ENCODE measurements at regions not wholly inside any gene's neighbourhood (a gene's known extent, or its start where the extent isn't known, plus 50 kb on each side); places are given as distances from the start of the nearest gene placed in this dataset.

DNA sequence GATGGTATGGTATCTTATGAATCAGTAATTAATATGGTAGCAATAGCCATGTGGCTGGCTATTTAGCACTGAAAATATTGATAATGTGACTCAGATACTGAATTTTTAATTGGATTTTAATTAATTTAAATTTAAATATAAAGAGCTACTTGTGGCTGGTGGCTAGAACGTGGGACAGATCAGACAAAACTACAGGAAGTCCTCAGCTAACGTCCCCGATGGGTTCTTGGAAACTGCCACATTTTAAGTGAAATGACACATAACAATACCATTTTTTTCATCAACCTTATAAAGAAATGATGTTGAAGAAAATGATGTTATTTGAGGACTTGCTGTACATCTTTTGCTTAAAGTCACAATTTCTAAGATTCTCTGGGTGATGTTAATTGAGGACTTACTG is 138.1 kb upstream of the FLRT2 start:
- TF ChIP-seq POLR2A (IDR thresholded peaks at IDR 0.05; ENCODE audit: low read length) (no peak), GATA1 (IDR thresholded peaks at IDR 0.05; ENCODE audit: low read depth, low read length) (no peak)
- no peak for DNase-seq

DNA sequence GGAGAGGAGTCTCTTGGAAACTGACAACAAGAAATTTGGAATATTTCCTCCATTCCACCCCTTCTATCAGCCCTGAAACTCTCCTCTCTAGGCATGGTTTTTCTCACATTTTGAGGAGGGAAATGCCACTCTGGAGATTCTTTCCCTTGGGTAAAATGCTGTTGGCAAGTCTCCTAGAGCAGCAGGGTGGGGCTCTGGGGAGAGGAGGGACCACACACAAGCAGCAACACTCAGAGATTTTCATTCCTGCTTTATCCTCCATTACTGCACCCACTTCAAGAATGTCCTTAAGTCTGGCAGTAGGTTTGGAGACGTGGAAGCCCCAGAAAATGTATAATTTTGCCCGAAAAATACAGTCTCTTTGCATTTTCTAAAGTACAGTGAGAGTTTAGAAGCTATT is 130.8 kb upstream of the FLRT2 start:
- DNase-seq, result no peak
- TF ChIP-seq POLR2A (IDR thresholded peaks at IDR 0.05; ENCODE audit: low read length), result no peak
- no peak for TF ChIP-seq GATA1 (IDR thresholded peaks at IDR 0.05; ENCODE audit: low read depth, low read length)

- DNase-seq, result no peak
- no peak for TF ChIP-seq GATA1 (IDR thresholded peaks at IDR 0.05; ENCODE audit: low read depth, low read length)
- TF ChIP-seq POLR2A (IDR thresholded peaks at IDR 0.05; ENCODE audit: low read length), result no peak
Observed at GRCh38 chr14:85400678-85401077, 129.3 kb upstream of the FLRT2 start.

- TF ChIP-seq GATA1 (IDR thresholded peaks at IDR 0.05; ENCODE audit: low read depth, low read length) (no peak), POLR2A (IDR thresholded peaks at IDR 0.05; ENCODE audit: low read length) (no peak)
- no peak for DNase-seq
Observed at GRCh38 chr14:85401384-85401783, 128.6 kb upstream of the FLRT2 start.

- no peak for DNase-seq
Observed at GRCh38 chr14:85402569-85403162, 127.3 kb upstream of the FLRT2 start.

GRCh38 chr14:85409481-85410210 is 120.3 kb upstream of the FLRT2 start:
- TF ChIP-seq POLR2A (IDR thresholded peaks at IDR 0.05; ENCODE audit: low read length) (no peak), GATA1 (IDR thresholded peaks at IDR 0.05; ENCODE audit: low read depth, low read length) (no peak)
- DNase-seq, result no peak

More at GRCh38 chr14:85402569-85403162, 127.3 kb upstream of the FLRT2 start:
- TF ChIP-seq GATA1 (IDR thresholded peaks at IDR 0.05; ENCODE audit: low read depth, low read length) (no peak), POLR2A (IDR thresholded peaks at IDR 0.05; ENCODE audit: low read length) (no peak)

GRCh38 chr14:85412756-85413155 is 117.2 kb upstream of the FLRT2 start:
- TF ChIP-seq POLR2A (IDR thresholded peaks at IDR 0.05; ENCODE audit: low read length) (no peak), GATA1 (IDR thresholded peaks at IDR 0.05; ENCODE audit: low read depth, low read length) (no peak)
- no peak for DNase-seq

DNA sequence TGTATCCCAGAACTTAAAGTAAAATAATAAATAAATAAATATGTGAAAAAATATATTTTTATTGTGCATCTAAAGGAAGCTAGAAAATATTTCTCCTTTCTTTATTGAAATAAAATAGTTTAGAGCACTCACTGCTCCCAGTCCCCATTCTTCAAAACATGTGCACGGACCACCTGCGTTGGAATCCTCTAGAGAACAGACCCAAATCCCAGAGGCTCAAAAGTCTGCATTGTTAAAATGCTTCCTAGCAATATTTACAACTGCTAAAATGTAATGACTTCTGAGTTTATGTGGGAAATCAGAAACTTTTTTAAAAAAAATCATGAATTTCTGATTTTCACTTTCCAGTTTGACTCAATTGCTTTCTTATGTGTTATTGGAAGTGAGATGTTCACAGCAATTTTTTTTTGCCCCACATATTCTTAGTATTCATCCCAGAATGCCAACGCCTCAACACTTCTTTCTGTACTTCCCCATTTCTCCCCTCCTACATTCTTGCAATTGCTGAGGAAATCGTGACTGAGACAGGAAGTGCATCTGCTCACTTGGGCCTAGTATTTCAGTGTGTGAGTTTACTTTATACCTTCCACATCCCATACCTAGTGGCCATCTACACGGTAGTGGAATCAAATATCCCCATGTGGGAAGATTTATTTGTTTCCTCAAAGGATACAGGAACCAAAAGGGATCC is 116.0 kb upstream of the FLRT2 start:
- no peak for TF ChIP-seq POLR2A (IDR thresholded peaks at IDR 0.05; ENCODE audit: low read length)
- TF ChIP-seq GATA1 (IDR thresholded peaks at IDR 0.05; ENCODE audit: low read depth, low read length), result no peak

GRCh38 chr14:85415015-85415712 is 114.8 kb upstream of the FLRT2 start:
- TF ChIP-seq POLR2A (IDR thresholded peaks at IDR 0.05; ENCODE audit: low read length) (no peak), GATA1 (IDR thresholded peaks at IDR 0.05; ENCODE audit: low read depth, low read length) (no peak)
- peak in 1 of 2 experiments; percentile 21 for DNase-seq

More for the DNA sequence above, 116.0 kb upstream of the FLRT2 start:
- no peak for DNase-seq

GRCh38 chr14:85416771-85417170 is 113.2 kb upstream of the FLRT2 start:
- no peak for DNase-seq
- TF ChIP-seq POLR2A (IDR thresholded peaks at IDR 0.05; ENCODE audit: low read length) (no peak), GATA1 (IDR thresholded peaks at IDR 0.05; ENCODE audit: low read depth, low read length) (no peak)

DNA sequence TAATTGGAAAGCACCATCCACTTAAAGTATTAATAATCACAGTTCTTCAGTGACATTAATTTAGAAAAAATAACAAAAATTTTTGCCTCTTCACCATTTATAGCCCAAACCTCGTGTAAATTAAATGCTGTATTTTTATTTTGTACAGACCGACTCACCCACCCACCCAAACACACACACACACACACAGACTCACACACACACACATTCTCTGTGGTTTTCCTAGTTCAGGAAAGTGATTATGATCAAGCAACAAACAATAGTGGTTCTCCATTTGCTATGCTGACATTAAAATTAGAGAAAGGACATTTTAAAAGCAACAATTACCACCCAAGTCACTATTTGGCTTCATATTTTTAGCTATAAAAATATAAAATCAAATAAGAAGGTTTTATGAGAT is 112.5 kb upstream of the FLRT2 start:
- no peak for DNase-seq

DNA sequence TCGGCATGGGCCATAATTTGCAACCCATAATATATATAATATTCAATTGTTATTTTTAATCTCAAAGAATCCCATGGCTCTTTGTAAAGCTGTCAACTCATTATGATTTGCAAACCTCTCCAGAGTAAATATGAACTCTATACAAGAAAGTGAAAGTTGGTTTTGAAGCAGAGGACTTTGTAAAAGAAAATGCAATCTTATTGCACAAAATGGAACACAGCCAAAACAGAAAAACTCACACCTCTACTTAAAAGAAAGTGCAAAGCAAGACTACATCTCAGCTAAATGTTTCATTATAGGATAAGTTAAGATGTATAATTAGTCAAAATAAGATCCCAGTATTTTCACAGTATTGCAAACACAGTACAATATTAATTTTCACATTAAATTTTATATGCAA is 111.2 kb upstream of the FLRT2 start:
- TF ChIP-seq POLR2A (IDR thresholded peaks at IDR 0.05; ENCODE audit: low read length), result no peak
- no peak for TF ChIP-seq GATA1 (IDR thresholded peaks at IDR 0.05; ENCODE audit: low read depth, low read length)
- no peak for DNase-seq

More for the DNA sequence above, 112.5 kb upstream of the FLRT2 start:
- no peak for TF ChIP-seq POLR2A (IDR thresholded peaks at IDR 0.05; ENCODE audit: low read length)
- no peak for TF ChIP-seq GATA1 (IDR thresholded peaks at IDR 0.05; ENCODE audit: low read depth, low read length)

DNA sequence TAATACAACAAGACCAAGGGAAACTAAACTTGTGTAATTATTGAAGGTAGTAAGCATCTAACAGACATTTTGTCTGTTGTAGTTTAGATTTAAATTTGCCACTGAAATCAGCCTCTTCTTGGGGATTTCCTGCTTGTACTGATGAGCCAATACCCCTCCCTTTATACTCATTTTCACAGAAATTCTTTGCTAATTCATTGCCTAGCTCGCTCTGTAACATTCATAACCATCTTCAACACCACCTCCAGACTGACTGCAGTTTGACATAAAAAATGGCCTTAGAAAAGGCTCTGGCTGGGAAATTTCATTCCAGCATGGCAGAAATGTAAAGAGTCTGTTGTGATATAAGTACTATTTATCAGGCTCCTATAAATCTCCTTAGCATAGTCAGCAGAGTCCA is 109.7 kb upstream of the FLRT2 start:
- TF ChIP-seq GATA1 (IDR thresholded peaks at IDR 0.05; ENCODE audit: low read depth, low read length), result no peak
- TF ChIP-seq POLR2A (IDR thresholded peaks at IDR 0.05; ENCODE audit: low read length), result no peak
- DNase-seq, result no peak

GRCh38 chr14:85420707-85421106 is 109.2 kb upstream of the FLRT2 start:
- no peak for TF ChIP-seq GATA1 (IDR thresholded peaks at IDR 0.05; ENCODE audit: low read depth, low read length)
- TF ChIP-seq POLR2A (IDR thresholded peaks at IDR 0.05; ENCODE audit: low read length), result no peak
- no peak for DNase-seq

Measured in erythroblast (primary cell).